CD4-positive, alpha-beta T cell (primary cell): ENCODE measurements at regions not wholly inside any gene's neighbourhood (a gene's known extent, or its start where the extent isn't known, plus 50 kb on each side); places are given as distances from the start of the nearest gene placed in this dataset.

ENCODE experiments used
- ATAC-seq: fragments of 200-7000 bp; cut with Tn5 transposase; one replicate; pipeline ENCODE4 v1.10.0; 2022; ENCODE audit warnings: mild to moderate bottlenecking; ENCODE audit not compliant: poor library complexity
- CTCF ChIA-PET: fragments of 350-600 bp; sonication (Branson Sonifier 250); formaldehyde crosslinking; loops from one replicate; lab custom pipeline; 2021; ENCODE audit warnings: antibody characterized with exemption, inconsistent platforms; lab: Charles Lee
- POLR2A ChIA-PET: fragments of 350-600 bp; sonication (Branson Sonifier 250); formaldehyde crosslinking; loops from one replicate; lab custom pipeline; 2021; ENCODE audit warnings: antibody characterized with exemption, inconsistent platforms; lab: Charles Lee
- DNase-seq, 14 experiments: peaks; one replicate each; pipeline ENCODE4 v3.0.0-alpha.2; 2013 to 2020; ENCODE audit warnings: mixed read lengths in 2 of 14
- H3K27ac ChIP-seq, 2 donors: one replicate each; pipeline versions ENCODE4 v1.5.1 to v1.7.0; 2013; ENCODE audit warnings: low read length in 2 of 2, low read depth in 1 of 2, mild to moderate bottlenecking in 1 of 2
- H3K27me3 ChIP-seq, 2 experiments: 1 replicate in 1 of 2; 2 replicates in 1 of 2; pipeline versions ENCODE4 v1.6.1 to v1.7.0; 2013; ENCODE audit warnings: low read length in 2 of 2, control low read depth in 1 of 2, mild to moderate bottlenecking in 1 of 2, moderate library complexity in 1 of 2; ENCODE audit not compliant: insufficient read depth in 2 of 2, control insufficient read depth in 1 of 2
- H3K36me3 ChIP-seq: one replicate; pipeline ENCODE4 v1.6.1; 2013; ENCODE audit warnings: low read length, control low read depth; ENCODE audit not compliant: insufficient read depth
- H3K4me1 ChIP-seq: one replicate; pipeline ENCODE4 v1.6.1; 2013; ENCODE audit warnings: low read length, control low read depth; ENCODE audit not compliant: insufficient read depth
- H3K4me3 ChIP-seq: one replicate; pipeline ENCODE4 v1.5.1; 2013; ENCODE audit warnings: mild to moderate bottlenecking, low read length, moderate library complexity
- H3K9me3 ChIP-seq, 2 experiments: 1 replicate in 1 of 2; 2 replicates in 1 of 2; pipeline versions ENCODE4 v1.6.1 to v1.7.0; 2013; ENCODE audit warnings: low read length in 2 of 2, mild to moderate bottlenecking in 2 of 2, control low read depth in 1 of 2, moderate library complexity in 1 of 2; ENCODE audit not compliant: control insufficient read depth in 1 of 2, insufficient read depth in 1 of 2
- H3K27ac Mint-ChIP-seq: one replicate; pipeline ENCODE4 v1.8.0; 2020; ENCODE audit warnings: mixed read lengths
- H3K27me3 Mint-ChIP-seq: one replicate; pipeline ENCODE4 v1.8.0; 2021; ENCODE audit warnings: mixed read lengths
- H3K36me3 Mint-ChIP-seq: one replicate; pipeline ENCODE4 v1.8.0; 2021; ENCODE audit warnings: low read depth, mixed read lengths
- H3K4me1 Mint-ChIP-seq: one replicate; pipeline ENCODE4 v1.8.0; 2021; ENCODE audit warnings: low read depth, mixed read lengths
- H3K4me3 Mint-ChIP-seq: one replicate; pipeline ENCODE4 v1.8.0; 2020; ENCODE audit warnings: mild to moderate bottlenecking, mixed read lengths
- H3K9me3 Mint-ChIP-seq: one replicate; pipeline ENCODE4 v1.8.0; 2020; ENCODE audit warnings: mixed read lengths
- intact Hi-C, 2 experiments: fragments of 100-400 bp; cut with DNase I in 1 of 2; cut with micrococcal nuclease in 1 of 2; formaldehyde crosslinking; loops; one replicate each; pipeline versions ENCODE4 v1.15.1 to v1.9.0; 2023 to 2025; cut with DNase I, micrococcal nuclease
- TF ChIP-seq, protein P1 (sequence below): fragments of 200-600 bp; IDR thresholded peaks from one replicate; pipeline ENCODE4 v1.8.0; 2022; ENCODE audit warnings: antibody characterized with exemption, mild to moderate bottlenecking

DNA sequence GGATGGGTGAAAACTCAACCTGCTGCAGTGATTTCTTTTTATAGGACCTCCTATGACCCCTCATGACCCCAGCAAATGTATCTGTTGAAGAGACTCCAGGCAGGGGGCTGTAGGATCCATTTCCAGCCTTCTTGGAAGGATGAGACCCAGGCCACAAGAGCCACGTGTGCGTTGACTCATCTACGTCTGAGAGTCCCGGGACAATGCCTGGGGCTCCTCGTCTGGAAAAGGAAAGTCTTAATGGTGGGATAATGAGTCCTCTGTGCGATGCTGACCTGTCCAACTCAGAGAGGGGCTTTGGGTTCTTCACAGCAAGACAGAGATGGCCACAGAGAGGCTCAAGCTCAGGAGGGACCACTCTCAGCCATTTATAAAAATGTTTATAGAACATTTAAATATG lies 80.8 kb downstream of the SMIM21 start:
- no peak overlapping the region for H3K4me3 Mint-ChIP-seq
- H3K27me3 Mint-ChIP-seq: peaks cover 24% of the 10 kb centered on the region
- TF ChIP-seq, protein P1, sequence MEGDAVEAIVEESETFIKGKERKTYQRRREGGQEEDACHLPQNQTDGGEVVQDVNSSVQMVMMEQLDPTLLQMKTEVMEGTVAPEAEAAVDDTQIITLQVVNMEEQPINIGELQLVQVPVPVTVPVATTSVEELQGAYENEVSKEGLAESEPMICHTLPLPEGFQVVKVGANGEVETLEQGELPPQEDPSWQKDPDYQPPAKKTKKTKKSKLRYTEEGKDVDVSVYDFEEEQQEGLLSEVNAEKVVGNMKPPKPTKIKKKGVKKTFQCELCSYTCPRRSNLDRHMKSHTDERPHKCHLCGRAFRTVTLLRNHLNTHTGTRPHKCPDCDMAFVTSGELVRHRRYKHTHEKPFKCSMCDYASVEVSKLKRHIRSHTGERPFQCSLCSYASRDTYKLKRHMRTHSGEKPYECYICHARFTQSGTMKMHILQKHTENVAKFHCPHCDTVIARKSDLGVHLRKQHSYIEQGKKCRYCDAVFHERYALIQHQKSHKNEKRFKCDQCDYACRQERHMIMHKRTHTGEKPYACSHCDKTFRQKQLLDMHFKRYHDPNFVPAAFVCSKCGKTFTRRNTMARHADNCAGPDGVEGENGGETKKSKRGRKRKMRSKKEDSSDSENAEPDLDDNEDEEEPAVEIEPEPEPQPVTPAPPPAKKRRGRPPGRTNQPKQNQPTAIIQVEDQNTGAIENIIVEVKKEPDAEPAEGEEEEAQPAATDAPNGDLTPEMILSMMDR: no peak

DNA sequence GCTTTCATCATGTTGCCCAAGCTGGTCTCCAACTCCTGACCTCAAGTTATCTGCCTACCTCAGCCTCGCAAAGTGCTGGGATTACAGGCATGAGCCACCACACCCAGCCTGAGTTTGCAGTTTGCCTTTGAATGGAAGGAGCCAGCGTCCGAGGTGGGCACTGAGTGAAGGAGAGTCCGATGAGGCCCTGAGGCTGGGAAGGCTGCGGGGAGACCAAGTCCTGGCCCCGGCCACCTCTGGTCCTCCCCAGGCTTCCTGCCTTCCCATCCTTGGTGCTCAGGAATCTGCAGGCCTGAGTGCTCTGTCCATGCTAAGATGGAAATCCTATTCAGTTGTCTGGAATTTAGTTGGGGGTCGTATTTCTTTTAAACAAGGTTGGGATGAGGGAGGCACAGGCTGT lies 82.9 kb downstream of the SMIM21 start:
- Histone ChIP-seq H3K4me1 (no peaks in the 10 kb centered on the region), H3K36me3 (no peaks in the 10 kb centered on the region), H3K27ac (no peak overlapping the region), H3K9me3 (no peaks in the 10 kb centered on the region), H3K27me3 (peaks cover 0 to 5% of the 10 kb centered on the region in 2 experiments), H3K4me3 (no peak overlapping the region)
- Mint-ChIP-seq H3K9me3 (no peaks in the 10 kb centered on the region), H3K27me3 (peaks cover 24% of the 10 kb centered on the region), H3K27ac (no peak overlapping the region), H3K36me3 (no peaks in the 10 kb centered on the region), H3K4me1 (no peaks in the 10 kb centered on the region), H3K4me3 (no peak overlapping the region)
- CTCF ChIA-PET: no interaction called here
- intact Hi-C loops: no loop called here
- TF ChIP-seq, protein P1: no peak
- ATAC-seq: no peak
- POLR2A ChIA-PET: no interaction called here
- no peak for DNase-seq

More for the DNA sequence above, 80.8 kb downstream of the SMIM21 start:
- Histone ChIP-seq H3K9me3 (peaks cover 0 to 3% of the 10 kb centered on the region in 2 experiments), H3K27me3 (peaks cover 0 to 5% of the 10 kb centered on the region in 2 experiments), H3K36me3 (no peaks in the 10 kb centered on the region), H3K27ac (no peak overlapping the region), H3K4me1 (no peaks in the 10 kb centered on the region), H3K4me3 (no peak overlapping the region)
- DNase-seq: no peak
- no peaks in the 10 kb centered on the region for H3K4me1 Mint-ChIP-seq
- intact Hi-C loops: no loop called here
- ChIA-PET POLR2A (no interaction called here), CTCF (interaction anchor here (1.1 kb wide), 1 partner anchor 13 kb away, joined by 3 read pairs; no protein-coding TSS in a partner anchor)
- no peaks in the 10 kb centered on the region for H3K9me3 Mint-ChIP-seq
- no peak for ATAC-seq
- H3K36me3 Mint-ChIP-seq: no peaks in the 10 kb centered on the region
- H3K27ac Mint-ChIP-seq: no peak overlapping the region

DNA sequence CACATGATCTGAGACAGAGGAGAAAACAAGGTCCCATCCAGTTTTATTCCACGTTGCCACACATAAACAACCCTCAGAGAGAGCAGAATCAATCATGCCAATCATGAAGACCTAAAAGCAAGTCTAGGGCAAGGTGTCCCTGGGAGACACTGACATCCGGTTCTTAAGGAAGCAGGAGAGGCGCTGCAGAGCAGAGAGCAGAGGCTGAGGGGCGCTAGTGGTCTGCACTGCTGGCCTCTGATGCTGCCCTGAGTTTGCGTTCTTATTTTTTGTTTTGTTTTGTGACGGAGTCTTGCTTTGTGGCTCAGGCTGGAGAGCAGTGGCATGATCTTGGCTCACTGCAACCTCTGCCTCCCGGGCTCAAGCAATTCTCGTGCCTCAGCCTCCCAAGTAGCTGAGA lies 83.3 kb downstream of the SMIM21 start:
- TF ChIP-seq, protein P1: no peak

More for the DNA sequence above, 83.3 kb downstream of the SMIM21 start:
- ChIA-PET POLR2A (no interaction called here), CTCF (no interaction called here)
- Histone ChIP-seq H3K27ac (no peak overlapping the region), H3K4me1 (no peaks in the 10 kb centered on the region), H3K27me3 (peaks cover 0 to 2% of the 10 kb centered on the region in 2 experiments), H3K4me3 (no peak overlapping the region), H3K36me3 (no peaks in the 10 kb centered on the region), H3K9me3 (no peaks in the 10 kb centered on the region)
- no peaks in the 10 kb centered on the region for H3K9me3 Mint-ChIP-seq
- no peaks in the 10 kb centered on the region for H3K36me3 Mint-ChIP-seq
- ATAC-seq (no peak), DNase-seq (no peak)
- intact Hi-C loops: no loop called here
- H3K4me3 Mint-ChIP-seq: no peak overlapping the region
- no peak overlapping the region for H3K27ac Mint-ChIP-seq
- H3K4me1 Mint-ChIP-seq: no peaks in the 10 kb centered on the region
- H3K27me3 Mint-ChIP-seq: peaks cover 24% of the 10 kb centered on the region
